ENCODE measurements at regions not wholly inside any gene's neighbourhood (a gene's known extent, or its start where the extent isn't known, plus 50 kb on each side); places are given as distances from the start of the nearest gene placed in this dataset.

DNA sequence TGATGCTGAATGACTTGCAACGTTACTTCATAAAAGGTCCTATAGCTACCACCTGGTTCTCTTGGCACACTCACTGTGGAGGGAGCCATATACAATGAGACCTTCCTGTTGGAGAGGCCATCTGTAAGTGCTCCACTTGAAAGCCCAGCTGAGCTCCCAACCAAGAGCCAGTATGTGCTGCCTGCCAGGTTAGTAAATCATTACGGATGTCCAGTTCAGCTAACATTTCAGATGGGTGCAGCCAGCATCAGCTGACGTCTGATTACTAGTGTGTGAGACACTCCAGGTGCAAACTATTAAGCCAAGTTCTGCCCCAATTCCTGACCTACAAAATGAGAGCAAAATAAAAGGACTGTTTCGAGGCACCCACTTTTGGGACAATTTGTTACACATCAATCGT lies 274.4 kb upstream of the ROBO2 start:
- in situ Hi-C loops (cut with HindIII; ENCODE audit: low pct_ligation_motif_present, low sequenced_read_pairs) = no loop called here
- H3K27me3 ChIP-seq (replicated peaks) = no peaks in the 10 kb centered on the region
- no peaks in the 10 kb centered on the region for H3K36me3 ChIP-seq (replicated peaks)
- no peak overlapping the region for H3K27ac ChIP-seq
- TF ChIP-seq, protein P1, sequence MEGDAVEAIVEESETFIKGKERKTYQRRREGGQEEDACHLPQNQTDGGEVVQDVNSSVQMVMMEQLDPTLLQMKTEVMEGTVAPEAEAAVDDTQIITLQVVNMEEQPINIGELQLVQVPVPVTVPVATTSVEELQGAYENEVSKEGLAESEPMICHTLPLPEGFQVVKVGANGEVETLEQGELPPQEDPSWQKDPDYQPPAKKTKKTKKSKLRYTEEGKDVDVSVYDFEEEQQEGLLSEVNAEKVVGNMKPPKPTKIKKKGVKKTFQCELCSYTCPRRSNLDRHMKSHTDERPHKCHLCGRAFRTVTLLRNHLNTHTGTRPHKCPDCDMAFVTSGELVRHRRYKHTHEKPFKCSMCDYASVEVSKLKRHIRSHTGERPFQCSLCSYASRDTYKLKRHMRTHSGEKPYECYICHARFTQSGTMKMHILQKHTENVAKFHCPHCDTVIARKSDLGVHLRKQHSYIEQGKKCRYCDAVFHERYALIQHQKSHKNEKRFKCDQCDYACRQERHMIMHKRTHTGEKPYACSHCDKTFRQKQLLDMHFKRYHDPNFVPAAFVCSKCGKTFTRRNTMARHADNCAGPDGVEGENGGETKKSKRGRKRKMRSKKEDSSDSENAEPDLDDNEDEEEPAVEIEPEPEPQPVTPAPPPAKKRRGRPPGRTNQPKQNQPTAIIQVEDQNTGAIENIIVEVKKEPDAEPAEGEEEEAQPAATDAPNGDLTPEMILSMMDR (IDR thresholded peaks at IDR 0.05; ENCODE audit: low read depth, low read length, missing control alignments) = no peak
- DNase-seq = no peak
- no peak overlapping the region for H3K4me3 ChIP-seq (ENCODE audit: low read depth, low read length)

DNA sequence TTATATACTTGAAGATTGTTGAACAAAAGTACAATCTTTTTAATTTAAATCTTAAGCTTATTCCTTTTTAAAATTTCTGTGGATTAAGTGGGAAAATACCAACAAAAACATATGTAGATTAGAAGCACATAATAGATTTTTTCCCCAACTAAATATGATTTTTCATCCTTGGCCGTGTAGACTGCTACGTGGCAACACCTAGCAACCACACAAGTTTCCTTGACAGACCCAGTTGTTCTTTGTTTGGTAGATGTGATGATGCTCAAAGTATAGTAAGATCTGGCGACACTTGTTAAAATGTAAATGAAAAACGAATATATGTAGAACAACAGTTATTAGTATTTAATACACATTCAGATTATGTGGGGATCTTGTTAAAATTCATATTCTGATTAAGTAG lies 271.0 kb upstream of the ROBO2 start:
- H3K4me3 ChIP-seq (ENCODE audit: low read depth, low read length) = no peak overlapping the region
- H3K27me3 ChIP-seq (replicated peaks) = no peaks in the 10 kb centered on the region
- in situ Hi-C loops (cut with HindIII; ENCODE audit: low pct_ligation_motif_present, low sequenced_read_pairs) = no loop called here
- no peak for DNase-seq
- TF ChIP-seq, protein P1 (IDR thresholded peaks at IDR 0.05; ENCODE audit: low read depth, low read length, missing control alignments) = no peak
- no peak overlapping the region for H3K27ac ChIP-seq
- no peaks in the 10 kb centered on the region for H3K36me3 ChIP-seq (replicated peaks)

DNA sequence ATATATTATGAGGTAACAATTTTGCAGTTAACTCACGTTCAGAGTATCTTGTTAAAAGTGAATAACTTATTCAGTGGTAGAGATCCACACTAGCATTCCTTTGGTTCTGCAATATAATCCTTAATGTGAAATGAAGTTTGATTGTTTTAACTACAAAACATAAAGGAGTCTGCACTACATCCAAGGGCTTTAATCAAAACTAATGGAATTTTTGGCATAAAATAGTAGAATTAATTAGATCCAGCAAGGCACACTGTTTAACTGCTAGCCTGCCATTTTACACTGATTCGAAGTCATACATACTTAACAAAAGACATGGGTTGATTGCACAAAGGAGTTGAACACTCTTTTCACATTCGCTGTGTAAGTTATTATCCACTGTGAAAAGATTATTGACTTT lies 263.0 kb upstream of the ROBO2 start:
- Histone ChIP-seq H3K27ac (no peak overlapping the region), H3K36me3 (replicated peaks) (no peaks in the 10 kb centered on the region), H3K27me3 (replicated peaks) (no peaks in the 10 kb centered on the region), H3K4me3 (ENCODE audit: low read depth, low read length) (no peak overlapping the region)
- no peak for DNase-seq
- TF ChIP-seq, protein P1 (IDR thresholded peaks at IDR 0.05; ENCODE audit: low read depth, low read length, missing control alignments) = no peak
- in situ Hi-C loops (cut with HindIII; ENCODE audit: low pct_ligation_motif_present, low sequenced_read_pairs) = no loop called here

DNA sequence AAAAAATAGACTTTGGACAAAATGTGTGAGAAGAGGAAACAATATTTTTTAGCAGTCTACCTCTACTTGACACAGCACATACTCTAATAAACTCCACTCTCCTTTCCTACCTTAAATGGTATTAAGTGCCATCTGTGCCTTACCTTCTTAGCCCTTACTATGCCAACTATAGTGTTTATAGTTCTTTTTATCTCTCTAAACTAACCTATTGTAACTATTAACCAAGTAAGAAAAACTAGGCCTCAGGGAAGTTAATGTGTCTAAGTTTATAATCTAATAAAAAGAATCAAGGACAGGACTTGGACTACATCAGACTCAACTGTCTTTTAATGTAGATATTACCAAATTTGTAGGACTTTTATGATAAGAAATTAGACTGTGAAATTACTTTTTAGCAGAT lies 251.7 kb upstream of the ROBO2 start:
- H3K4me3 ChIP-seq (ENCODE audit: low read depth, low read length) = no peak overlapping the region
- DNase-seq = no peak
- no peaks in the 10 kb centered on the region for H3K27me3 ChIP-seq (replicated peaks)
- TF ChIP-seq, protein P1 (IDR thresholded peaks at IDR 0.05; ENCODE audit: low read depth, low read length, missing control alignments) = no peak
- H3K36me3 ChIP-seq (replicated peaks) = no peaks in the 10 kb centered on the region
- no peak overlapping the region for H3K27ac ChIP-seq
- in situ Hi-C loops (cut with HindIII; ENCODE audit: low pct_ligation_motif_present, low sequenced_read_pairs) = no loop called here

DNA sequence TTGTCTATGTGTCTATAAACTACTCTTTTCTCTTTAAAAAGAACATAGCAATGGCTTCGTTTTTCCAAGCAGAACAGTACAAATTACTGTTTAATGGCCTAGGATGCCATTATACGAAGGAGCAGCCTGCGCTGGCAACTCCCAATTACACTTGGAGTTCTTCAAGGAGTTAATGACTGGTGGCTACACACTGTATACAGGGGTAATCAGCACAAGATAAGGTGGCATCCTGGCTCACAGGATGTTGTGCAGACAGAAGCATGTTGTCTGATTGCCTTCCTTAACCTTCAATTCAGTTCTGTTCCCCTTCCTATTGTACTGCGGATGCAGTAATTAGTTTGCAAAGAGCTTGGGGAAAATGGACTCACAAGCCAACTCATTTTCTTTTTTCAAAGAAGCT lies 250.7 kb upstream of the ROBO2 start:
- Histone ChIP-seq H3K27ac (no peak overlapping the region), H3K27me3 (replicated peaks) (no peaks in the 10 kb centered on the region), H3K36me3 (replicated peaks) (no peaks in the 10 kb centered on the region), H3K4me3 (ENCODE audit: low read depth, low read length) (no peak overlapping the region)
- in situ Hi-C loops (cut with HindIII; ENCODE audit: low pct_ligation_motif_present, low sequenced_read_pairs) = no loop called here
- TF ChIP-seq, protein P1 (IDR thresholded peaks at IDR 0.05; ENCODE audit: low read depth, low read length, missing control alignments) = no peak
- no peak for DNase-seq

DNA sequence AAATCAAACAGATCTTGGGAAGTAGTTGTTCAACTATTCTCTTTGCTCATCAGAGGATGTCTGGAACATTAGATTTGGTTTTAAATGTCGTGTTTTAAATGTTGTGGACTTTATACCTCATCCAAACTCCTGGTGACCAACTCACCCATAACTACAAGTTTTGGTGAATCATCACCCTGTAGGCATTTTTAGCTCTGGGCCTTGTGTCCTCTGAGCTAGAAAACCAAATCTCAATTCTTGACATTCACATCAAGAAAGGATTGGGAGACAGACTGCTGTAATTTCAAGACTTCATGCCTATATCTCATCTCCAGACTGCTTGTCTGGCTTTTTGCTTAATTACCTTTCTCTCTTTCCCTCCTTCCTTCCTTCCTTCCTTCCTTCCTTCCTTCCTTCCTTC lies 228.5 kb upstream of the ROBO2 start:
- no peak overlapping the region for H3K27ac ChIP-seq
- DNase-seq = no peak
- in situ Hi-C loops (cut with HindIII; ENCODE audit: low pct_ligation_motif_present, low sequenced_read_pairs) = no loop called here
- TF ChIP-seq, protein P1 (IDR thresholded peaks at IDR 0.05; ENCODE audit: low read depth, low read length, missing control alignments) = no peak
- no peaks in the 10 kb centered on the region for H3K27me3 ChIP-seq (replicated peaks)
- no peaks in the 10 kb centered on the region for H3K36me3 ChIP-seq (replicated peaks)
- H3K4me3 ChIP-seq (ENCODE audit: low read depth, low read length) = no peak overlapping the region

Measured in brain microvascular endothelial cell (primary cell).